GDM1 (cell line): ENCODE measurements at regions not wholly inside any gene's neighbourhood (a gene's known extent, or its start where the extent isn't known, plus 50 kb on each side); places are given as distances from the start of the nearest gene placed in this dataset.
"Not testable (repeated sequence)": the region's sequence is repeated elsewhere in the genome, so short reads cannot be mapped to it uniquely, and the experiment has no call there.

Experiments
- DNase-seq: peaks from one replicate; lab custom pipeline; 2025; lab: John Stamatoyannopoulos, UW

DNA sequence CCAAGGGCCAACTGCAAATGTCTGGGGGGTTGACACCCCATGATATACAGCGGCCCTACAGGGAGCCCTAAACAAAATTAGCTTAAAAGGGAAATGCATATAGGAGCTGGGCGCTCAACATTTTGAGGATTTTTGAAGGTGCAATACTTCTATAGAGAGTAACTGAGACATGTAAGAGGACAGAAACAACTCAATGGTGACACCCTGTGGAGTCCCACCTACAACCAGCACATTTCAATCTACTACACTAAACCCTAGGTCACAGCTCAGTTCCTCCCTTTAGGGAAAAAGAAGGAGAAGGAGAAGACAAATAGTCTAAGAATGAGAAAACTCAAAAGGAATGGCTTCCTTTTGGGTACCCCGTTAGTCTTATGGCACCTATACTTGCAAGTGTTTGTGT is 1010.5 kb upstream of the NOVA1 start:
- no peak for DNase-seq

DNA sequence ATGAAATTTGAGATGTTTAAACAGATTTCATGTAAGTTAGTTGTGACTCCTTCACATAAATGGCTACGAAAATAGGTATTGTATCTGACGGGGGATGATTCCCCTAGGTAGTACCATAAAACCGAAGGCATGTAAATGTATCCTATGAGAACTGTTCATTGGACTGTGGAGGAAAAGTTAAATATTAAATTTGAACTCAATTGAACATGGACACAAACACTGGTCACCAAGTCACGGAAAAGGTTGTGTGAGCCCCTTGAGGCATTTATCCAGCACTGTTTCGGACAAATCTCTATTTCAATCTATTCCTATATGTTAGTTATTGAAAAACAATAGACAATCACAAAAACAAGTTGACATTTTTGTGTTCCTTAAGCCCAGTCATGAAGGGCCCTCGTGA is 1014.3 kb upstream of the NOVA1 start:
- DNase-seq: no peak

DNA sequence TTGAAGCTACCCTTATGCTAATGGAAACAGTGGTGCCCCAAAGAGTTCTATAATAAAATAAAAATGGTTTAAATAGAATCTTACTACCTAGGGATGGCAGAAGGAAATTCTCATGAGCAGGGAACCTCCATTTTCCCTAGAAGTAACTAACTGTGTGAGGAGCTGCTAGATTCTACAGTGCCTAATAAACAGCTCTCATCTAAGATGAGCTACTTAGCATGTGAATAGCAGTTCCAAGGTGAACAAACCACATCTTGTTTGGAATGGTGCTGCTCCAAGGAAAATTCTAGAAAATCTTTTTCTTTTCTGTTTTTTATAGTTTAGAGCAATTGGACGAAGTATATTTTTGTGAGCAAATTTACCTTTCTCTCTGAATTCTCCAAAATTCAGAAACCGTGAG is 1015.3 kb upstream of the NOVA1 start:
- no peak for DNase-seq

DNA sequence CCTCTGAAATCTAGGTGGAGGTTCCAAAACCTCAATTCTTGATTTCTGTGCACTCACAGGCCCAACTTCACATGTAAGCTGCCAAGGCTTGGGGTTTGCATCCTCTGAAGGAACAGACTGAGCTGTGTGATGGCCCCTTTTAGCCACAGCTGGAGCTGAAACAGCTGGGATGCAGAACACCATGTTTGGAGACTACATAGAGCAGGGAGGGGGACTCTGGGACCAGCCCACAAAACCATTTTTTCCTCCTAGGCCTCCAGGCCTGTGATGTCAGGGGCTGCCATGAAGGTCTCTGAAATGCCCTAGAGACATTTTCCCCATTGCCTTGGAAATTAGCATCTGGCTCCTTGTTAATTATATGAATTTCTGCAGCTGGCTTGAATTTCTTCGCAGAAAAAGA is 1025.9 kb upstream of the NOVA1 start:
- no peak for DNase-seq

DNA sequence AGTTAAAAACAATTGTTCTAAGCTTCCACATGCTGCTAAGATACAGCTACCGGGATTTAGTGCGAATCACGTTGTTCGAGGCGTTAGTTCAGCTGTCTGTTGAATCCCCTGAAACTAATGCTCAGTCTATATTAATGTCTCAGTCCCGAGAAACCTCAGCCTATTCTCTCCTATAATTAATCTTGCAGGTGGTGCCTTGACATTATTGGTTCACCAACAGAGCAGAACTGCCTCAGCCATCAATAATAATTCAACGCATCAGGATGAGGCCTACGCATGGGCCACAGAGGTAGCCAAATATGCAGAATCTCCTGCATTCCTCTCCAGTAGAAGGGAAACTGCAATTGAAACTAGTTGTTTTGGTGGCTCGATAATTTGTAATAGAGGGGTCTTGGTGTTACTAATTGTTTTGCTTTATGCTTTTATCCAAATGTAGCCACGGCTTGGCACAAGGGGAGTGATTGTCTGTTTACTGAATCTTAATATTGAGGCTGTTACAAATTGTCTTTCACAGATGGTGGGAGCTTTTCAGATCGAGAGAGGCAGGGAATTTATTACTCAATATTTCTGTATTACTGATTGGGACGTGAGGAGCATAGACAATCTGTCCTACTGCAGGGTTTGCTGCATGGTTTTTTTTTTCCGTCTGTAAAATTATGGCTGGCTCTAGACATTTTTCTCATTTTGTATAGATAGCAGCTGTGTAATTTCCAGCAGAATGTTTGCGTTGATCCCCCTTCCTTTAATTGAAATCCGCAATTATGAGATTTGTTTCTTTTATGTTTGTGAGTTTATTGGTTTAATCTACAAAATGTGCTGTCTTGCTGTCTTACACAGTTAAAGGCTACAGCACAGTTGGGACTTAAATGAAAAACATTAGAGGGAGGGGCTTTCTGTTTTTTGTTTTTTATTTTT is 1036.5 kb upstream of the NOVA1 start:
- no peak for DNase-seq

DNA sequence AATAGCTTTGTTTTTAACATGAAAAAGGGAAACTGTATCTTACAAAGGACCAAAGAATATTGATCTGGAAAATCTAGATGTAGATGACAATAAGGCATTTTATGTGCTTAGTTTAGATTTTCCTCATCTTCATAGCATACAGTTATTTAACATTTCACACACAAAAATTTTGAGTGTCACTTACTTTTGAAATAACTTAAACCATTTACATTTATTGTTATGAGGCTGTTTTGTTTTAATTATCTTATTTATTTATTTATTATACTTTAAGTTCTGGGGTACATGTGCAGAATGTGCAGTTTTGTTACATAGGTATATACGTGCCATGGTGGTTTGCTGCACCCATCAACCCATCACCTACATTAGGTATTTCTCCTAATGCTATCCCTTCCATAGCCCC is 1042.9 kb upstream of the NOVA1 start:
- not testable (repeated sequence) for DNase-seq

DNA sequence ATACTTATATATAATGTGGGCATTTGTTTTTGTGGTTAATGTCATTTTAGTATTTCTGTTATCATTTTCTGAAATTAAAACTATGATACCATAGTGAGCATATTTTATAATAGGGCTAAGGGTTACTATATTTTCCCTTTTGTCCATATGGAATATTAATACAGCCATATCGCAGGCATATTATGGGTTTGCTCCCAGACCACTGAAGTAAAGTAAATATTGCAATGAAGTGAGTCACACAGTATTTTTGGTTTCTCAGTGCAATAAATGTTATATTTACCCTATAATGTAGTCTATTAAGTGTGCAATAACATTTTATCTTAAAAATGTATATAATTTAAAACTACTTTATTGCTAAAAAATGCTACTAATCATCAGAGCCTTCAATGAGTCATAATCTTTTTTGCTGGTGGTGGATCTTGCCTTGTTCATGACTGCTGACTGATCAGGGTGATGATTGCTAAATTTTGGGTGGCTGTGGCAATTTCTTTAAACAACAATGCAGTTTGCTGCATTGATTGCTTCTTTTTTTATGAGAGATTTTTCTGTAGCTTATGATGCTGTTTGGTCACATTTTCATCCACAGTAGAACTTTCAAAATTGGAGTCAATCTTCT is 1044.5 kb upstream of the NOVA1 start:
- no peak for DNase-seq

DNA sequence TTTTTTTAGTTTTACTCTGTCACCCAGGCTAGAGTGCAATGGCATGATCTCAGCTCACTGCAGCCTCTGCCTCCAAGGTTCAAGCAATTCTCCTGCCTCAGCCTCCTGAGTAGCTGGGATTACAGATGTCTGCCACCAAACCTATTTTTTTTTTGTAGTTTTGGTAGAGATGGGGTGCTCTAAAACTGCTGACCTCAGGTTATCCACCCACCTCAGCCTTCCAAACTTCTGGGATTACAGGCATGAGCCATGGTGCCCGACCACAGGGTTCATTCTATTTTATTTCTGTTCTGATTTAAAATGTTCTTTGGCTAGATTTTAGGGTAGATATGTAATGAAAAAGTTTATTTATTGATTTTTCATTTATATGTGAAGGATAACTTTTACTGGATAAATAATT is 1062.8 kb upstream of the NOVA1 start:
- DNase-seq: no peak

DNA sequence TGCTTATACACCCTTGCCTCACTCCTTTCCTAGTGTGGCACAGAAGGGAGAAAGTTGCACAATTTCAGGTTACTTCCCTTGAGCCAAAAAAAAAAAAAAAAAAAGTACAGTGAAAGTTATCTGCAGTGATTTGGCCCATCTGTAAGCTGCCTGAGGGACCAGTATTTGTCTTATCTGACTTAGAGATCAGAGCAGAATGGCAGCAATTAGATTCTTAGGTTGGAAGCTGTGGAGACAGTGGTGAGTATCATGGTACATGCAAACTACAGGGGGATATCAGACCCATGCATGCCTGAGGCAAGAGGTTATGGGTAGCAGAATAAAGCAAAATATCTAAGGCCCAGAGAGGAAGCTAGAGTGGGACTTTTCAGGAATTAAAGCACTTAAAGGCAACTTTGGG is 1070.7 kb upstream of the NOVA1 start:
- DNase-seq: no peak

DNA sequence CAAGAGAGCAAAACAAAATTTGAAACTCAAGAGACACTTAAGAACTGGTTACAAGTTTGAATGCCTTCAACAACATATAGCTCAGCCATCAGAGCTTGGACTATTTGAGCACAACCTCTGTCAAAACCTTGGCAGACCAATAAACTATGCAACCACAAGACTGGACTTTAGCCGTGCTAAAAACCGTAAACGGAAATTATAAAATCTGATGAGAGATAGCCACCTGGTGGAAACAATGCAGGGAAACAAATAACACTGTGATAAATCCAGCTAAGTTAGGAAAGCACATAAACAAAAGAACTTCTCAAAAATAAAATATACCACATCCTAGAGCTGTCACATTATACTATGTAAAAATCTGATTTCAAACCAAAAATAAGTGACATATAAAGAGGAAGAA is 1074.2 kb upstream of the NOVA1 start:
- no peak for DNase-seq

DNA sequence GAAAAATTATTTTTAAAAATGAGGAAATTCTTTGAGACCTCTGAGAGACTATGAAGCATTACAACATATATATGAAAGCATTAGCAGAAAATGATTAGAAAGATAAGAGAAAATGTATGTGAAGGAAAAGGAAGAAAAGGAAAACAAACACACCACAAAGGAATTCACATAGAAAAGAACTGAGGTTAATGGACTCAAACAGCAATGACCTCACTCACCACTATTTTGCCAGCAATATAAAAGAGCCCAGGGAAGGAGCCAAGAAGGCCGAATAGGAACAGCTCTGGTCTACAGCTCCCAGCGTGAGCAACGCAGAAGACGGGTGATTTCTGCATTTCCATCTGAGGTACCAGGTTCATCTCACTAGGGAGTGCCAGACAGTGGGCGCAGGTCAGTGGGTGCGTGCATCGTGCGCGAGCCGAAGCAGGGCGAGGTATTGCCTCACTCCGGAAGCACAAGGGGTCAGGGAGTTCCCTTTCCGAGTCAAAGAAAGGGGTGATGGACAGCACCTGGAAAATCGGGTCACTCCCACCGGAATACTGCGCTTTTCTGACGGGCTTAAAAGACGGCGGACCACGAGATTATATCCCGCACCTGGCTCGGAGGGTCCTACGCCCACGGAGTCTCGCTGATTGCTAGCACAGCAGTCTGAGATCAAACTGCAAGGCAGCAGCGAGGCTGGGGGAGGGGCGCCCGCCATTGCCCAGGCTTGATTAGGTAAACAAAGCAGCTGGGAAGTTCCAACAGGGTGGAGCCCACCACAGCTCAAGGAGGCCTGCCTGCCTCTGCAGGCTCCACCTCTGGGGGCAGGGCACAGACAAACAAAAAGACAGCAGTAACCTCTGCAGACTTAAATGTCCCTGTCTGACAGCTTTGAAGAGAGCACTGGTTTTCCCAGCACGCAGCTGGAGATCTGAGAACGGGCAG is 1075.2 kb upstream of the NOVA1 start:
- not testable (repeated sequence) for DNase-seq

DNA sequence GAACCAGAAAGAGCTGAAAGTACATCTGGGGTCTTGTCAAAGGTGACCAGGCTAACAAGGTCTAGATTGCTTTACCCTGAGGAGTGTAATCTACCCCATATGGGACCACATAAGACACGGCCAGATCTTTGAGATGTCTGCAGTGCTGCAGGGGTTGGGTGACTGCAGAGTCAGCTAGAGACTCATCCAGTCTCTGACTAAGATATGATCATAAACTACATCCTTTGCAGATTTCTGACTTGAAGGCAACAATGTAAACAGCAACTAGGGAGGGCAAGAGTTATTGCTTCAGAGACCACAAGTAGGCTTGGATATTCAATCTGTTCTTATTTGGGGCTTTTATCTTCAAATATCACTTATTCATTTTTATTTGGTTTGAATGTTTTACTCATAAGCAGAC is 1080.5 kb upstream of the FOXG1 start:
- no peak for DNase-seq

DNA sequence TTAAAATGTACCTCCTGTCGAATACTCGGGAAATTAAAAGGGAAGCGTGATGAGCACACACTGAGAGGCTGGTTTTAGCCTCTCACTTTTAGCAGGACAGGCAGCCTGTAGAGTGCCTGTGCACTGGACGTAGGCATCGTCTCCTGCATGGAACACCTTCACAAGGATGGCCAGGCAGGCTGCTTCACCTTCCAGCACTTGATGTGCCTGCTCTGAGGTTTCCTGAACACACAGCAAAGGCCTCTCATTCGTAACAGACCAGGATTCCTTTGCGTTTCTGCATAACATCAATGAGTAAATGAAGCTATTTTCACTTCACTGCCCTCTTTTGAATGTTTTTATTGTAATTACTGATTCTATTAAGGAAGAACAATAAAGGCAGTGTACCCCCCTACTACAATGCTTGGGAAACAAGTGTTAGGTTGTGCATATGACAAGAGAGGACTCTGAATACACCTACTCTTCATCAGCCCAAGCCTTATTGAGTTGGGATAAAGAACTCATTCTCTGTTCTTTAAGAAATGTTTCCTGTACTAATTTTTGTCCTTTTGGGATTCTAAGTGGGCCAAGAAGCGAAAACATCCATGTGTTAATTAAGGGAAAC is 1077.6 kb upstream of the FOXG1 start:
- no peak for DNase-seq

DNA sequence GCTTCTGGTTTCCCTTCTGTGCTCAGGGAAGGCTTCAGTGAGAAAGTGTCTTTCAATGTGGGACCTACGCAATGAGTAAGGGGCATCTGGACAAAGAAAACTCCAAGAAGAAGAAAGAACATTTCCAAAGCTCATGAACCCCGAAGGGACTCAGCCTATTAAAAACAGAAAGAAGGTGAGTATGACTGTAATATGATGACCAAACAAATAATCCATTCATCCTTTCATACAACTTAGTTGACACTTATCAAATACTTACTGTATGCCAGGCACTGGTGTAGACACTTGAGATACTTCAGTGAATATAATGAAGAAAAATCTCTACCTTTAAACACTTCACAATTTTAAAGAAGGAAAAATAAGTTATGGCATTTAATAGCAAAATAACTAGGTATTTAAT is 1054.2 kb upstream of the FOXG1 start:
- DNase-seq: no peak

DNA sequence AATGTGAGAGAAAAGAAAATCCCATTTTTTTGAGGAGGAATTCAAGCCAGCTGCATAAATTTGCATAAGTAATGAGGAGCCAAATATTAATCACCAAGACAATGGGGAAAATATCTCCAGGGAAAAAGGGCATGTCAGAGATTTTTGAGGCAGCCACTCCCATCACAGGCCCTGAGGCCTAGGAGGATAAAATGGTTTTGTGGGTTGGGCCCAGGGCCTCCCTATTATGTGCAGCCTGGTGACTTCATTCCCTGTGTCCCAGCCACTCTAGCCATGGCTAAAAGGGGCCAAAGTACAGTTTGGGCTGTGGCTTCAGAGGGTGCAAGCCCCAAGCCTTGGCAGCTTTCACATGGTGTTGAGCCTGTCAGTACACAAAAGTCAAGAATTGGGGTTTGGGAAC is 1051.0 kb upstream of the FOXG1 start:
- DNase-seq: no peak

DNA sequence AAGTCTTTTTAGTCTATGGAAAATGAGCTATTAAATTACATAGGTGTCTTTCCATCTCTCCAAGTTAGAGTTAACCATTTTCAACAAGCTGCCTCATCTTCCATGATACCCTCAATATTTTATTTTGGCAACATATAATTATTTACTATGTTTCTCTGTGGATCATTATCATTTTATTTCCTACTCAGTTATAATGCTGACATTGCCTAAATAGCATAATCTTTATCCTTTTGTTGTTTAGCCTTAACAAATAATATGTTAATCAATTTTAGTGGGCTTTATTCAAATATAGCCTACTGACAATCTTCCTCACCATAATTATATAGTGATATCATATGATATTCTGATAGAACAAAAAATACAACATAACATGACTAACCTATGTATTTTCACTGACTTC is 1044.8 kb upstream of the FOXG1 start:
- no peak for DNase-seq

DNA sequence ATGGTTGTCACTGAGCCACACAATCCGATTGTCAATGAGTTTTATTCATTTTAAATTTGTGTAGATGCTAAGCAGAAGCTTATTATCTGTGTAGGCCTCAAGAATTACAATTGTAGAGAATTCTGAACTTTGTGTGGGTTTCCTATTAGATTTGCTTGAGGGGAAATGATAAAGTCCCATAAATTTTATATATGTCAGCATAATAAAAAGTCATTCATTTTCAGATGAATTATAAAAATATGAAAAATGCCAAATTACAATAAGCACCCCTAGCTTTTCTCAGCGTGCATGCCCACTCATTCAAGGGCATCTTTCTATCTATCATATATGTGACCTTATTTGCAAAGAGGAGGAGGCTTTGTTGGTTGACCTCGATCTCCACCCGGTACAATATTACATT is 1041.1 kb upstream of the FOXG1 start:
- DNase-seq: no peak

DNA sequence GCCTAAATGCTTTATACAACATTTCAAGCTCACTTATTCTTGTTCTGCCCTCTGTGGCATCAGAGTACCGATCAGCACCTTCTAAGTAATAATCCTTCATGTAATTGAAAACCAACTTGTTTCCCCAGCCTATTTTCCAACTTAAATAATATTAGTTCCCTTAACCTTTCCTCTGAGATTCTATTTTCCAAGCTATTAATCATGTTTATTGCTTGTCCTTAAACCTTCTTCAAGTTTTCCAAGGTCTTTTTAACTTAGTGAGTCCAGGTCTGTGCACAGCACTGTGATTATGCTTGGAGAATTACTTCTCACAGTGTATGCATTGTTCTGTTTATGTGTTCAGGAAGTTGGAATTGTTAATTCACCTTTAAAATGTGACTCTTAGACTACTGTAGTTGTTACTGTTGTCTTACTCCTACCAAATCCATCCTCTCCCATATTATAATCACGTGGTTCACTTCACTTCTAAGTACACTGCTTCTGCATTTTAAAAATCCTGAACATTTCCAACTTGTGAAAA is 1039.3 kb upstream of the FOXG1 start:
- DNase-seq: no peak

DNA sequence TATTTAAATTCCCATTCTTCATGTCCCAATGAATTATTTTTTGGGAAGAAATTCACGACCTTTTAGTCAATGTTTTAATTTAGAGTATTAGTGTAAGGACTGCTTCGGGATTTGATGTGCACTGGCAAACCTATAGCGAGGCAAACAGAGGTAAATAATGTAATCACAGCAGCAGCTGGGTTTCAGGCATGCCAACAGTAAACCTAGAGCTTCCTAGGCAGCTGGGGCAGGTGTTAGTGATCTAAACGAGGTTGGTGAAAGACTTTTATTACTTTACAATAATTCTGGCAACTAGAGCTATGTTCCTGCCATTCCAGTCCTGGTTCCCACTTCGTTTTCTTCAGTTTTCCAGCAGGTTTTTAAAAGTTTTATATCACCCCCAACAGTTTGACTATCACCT is 1036.4 kb upstream of the FOXG1 start:
- DNase-seq: no peak

DNA sequence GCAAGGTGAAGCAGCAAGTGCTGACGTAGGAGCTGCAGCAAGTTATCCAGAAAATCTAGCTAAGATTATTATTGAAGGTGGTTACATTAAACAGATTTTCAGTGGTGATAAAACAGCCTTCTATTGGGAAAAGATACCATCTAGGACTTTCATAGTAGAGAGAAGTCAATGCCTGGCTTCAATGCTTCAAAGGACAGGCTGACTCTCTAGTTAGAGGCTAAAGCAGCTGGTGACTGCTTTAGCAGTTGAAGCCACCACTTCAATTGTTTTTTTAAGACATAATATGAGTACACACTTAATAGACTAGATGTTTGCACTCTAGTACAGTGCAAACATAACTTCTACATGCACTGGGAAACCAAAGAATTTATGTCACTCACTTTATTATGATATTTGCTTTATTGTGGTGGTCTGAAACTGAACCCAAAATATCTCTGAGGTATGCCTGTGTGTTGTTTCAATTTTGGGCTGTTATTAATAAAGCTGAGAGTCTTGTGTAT is 1026.9 kb upstream of the FOXG1 start:
- no peak for DNase-seq

DNA sequence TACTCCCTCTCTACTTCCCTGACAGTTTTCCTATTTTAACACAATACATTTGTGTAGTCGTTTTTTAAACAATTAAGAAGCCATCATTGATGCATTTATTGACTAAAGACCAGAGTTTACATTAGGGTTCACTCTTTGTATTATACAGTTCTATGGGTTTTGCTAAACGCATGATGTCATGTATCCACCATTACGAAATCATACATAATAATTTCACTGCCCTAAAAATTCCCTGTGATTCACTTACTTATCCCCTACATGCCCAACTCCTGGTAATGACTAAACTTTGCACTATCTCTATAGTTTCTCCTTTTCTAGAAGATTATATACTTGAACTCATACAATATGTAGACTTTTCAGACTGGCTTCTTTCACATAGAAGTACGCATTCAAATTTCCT is 1016.5 kb upstream of the FOXG1 start:
- DNase-seq: no peak

DNA sequence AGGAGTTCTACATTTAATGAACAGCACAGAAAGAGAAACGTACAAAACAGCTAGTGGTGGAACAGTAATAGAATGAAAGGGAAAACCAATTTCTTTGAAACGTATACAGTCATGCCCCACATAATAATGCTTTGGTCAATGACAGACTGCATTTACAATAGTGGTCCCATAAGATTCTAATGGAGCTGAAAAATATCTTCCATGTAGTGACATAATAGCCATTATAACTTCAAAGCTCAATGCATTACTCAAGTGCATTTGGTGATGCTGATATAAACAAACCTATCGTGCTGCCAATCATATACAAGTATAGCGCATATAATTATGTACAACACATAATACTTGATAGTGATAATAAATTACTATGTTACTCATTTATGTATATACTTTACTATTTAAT is 1008.9 kb upstream of the FOXG1 start:
- DNase-seq: not testable (repeated sequence)
